Heart left ventricle (tissue), 13 donors: ENCODE measurements at regions not wholly inside any gene's neighbourhood (a gene's known extent, or its start where the extent isn't known, plus 50 kb on each side); places are given as distances from the start of the nearest gene placed in this dataset.

Source experiments
- CTCF ChIP-seq, 12 donors: fragments of 200-600 bp; sonication (generic) in 4 of 12; IDR thresholded peaks; one replicate each; pipeline versions ENCODE4 v1.5.0 to v1.8.0; 2018 to 2022; ENCODE audit warnings: antibody characterized with exemption in 12 of 12, mild to moderate bottlenecking in 5 of 12
- POLR2A ChIP-seq, 2 donors: fragments of 450-650 bp; IDR thresholded peaks; one replicate each; pipeline ENCODE4 v1.6.1; 2017; ENCODE audit warnings: antibody characterized with exemption in 2 of 2, mild to moderate bottlenecking in 2 of 2, moderate library complexity in 2 of 2
- donor health status: ischemic (EF 13 %, LVEDD 7.1; RV severe dilation, severe dysfunction).
- donor health status: DM: no; HTN: yes; CAD: no.
- donor health status: DM: no; HTN: no; CAD: no.
- donor health status: ischemic (EF 25% LVEDD 6.9; RV normal size, moderate dysfunction).
- donor health status: ischemic (EF 25% LVEDD 5.7; RV mildly dilated, moderate dysfunction).
- donor health status: ischemic (EF 35%, LVEDD 5.7; RV mildly dilated, moderate dysfunction).
- donor health status: nonischemic (EF 11% LVEDD 7.7; RV severe dilation, severe dysfunction).
- donor health status: DM: yes; HTN: yes; CAD: no.
- donor health status: PGD.
- donor health status: ischemic (EF 29% LVEDD 5.4; RV normal size, mild dysfunction).
- donor health status: nonischemic (EF 23%, LVEDD 6.1; RV moderate dilation, normal function).

GRCh38 chr1:99384021-99384420 is 119.7 kb downstream of the PLPPR4 start:
- TF ChIP-seq POLR2A (IDR thresholded peaks at IDR 0.05) (no peak), CTCF (IDR thresholded peaks at IDR 0.05) (no peak)
